ENCODE measurements at regions not wholly inside any gene's neighbourhood (a gene's known extent, or its start where the extent isn't known, plus 50 kb on each side); places are given as distances from the start of the nearest gene placed in this dataset.

DNA sequence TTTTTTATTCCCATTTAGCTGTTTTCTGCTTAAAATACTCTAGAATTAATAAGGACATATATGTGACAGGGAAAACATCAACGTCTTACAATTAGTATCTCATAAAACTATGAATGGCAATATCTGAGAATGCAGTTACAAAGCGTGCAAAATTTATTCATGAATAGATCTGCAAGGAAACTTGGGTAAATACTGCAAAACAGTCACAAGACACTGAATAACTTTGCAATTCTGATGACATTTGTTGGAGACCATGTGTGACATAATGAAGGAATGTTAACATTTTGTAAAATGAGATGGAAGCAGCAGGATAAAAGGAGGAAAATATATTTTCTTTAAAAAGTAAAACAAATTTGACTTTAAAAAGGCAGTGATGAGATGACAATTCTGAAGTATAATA lies 480.9 kb upstream of the SEMA6A start:
- no peak overlapping the region for H3K4me3 Mint-ChIP-seq
- no peaks in the 10 kb centered on the region for H3K27me3 ChIP-seq (ENCODE audit: control insufficient read depth, insufficient read depth, low read length)
- H3K9me3 ChIP-seq (ENCODE audit: control insufficient read depth, insufficient read depth, low read length) = no peaks in the 10 kb centered on the region
- H3K27me3 Mint-ChIP-seq (ENCODE audit: low read depth in 2 of 2) = no peaks in the 10 kb centered on the region
- H3K27ac Mint-ChIP-seq = no peak overlapping the region
- intact Hi-C loops (cut with micrococcal nuclease) = no loop called here
- DNase-seq = no peak
- WGBS (ENCODE audit: insufficient coverage) = 77% methylated on average over 1 of the region's 2 CpGs
- no peaks in the 10 kb centered on the region for H3K36me3 ChIP-seq (ENCODE audit: control insufficient read depth, insufficient read depth, low read length)
- TF ChIP-seq, protein P1, sequence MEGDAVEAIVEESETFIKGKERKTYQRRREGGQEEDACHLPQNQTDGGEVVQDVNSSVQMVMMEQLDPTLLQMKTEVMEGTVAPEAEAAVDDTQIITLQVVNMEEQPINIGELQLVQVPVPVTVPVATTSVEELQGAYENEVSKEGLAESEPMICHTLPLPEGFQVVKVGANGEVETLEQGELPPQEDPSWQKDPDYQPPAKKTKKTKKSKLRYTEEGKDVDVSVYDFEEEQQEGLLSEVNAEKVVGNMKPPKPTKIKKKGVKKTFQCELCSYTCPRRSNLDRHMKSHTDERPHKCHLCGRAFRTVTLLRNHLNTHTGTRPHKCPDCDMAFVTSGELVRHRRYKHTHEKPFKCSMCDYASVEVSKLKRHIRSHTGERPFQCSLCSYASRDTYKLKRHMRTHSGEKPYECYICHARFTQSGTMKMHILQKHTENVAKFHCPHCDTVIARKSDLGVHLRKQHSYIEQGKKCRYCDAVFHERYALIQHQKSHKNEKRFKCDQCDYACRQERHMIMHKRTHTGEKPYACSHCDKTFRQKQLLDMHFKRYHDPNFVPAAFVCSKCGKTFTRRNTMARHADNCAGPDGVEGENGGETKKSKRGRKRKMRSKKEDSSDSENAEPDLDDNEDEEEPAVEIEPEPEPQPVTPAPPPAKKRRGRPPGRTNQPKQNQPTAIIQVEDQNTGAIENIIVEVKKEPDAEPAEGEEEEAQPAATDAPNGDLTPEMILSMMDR (IDR thresholded peaks at IDR 0.05) = no peak
- H3K4me3 ChIP-seq (ENCODE audit: low read length) = no peak overlapping the region
- no peaks in the 10 kb centered on the region for H3K36me3 Mint-ChIP-seq
- ATAC-seq = no peak
- no peaks in the 10 kb centered on the region for H3K4me1 ChIP-seq (ENCODE audit: control insufficient read depth, insufficient read depth, low read length)
- no peaks in the 10 kb centered on the region for H3K4me1 Mint-ChIP-seq
- peaks cover 10 to 22% of the 10 kb centered on the region in 2 donors for H3K9me3 Mint-ChIP-seq
- no peak overlapping the region for H3K27ac ChIP-seq (ENCODE audit: low read length)

DNA sequence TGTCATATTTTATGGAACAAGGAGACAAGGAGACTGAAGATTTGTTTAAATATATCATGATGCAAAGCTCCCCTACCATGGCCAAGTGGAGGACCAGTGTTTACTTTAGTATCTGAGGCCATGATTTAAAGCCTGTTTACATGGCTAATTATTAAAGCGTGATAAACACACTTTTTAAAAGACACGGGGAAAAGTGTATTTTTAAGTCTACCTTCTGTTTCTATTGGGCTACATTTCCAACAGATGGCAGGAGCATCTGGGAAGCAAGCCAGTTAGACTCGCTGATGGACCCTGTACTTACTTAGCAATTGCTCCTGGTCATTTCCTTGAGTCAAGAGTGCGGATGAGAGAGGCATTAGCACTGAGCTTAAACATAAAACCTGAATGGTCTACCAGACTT lies 480.3 kb upstream of the SEMA6A start:
- no peaks in the 10 kb centered on the region for H3K4me1 ChIP-seq (ENCODE audit: control insufficient read depth, insufficient read depth, low read length)
- H3K27ac Mint-ChIP-seq = no peak overlapping the region
- H3K4me3 ChIP-seq (ENCODE audit: low read length) = no peak overlapping the region
- TF ChIP-seq, protein P1 (IDR thresholded peaks at IDR 0.05) = no peak
- no peaks in the 10 kb centered on the region for H3K4me1 Mint-ChIP-seq
- intact Hi-C loops (cut with micrococcal nuclease) = no loop called here
- no peak overlapping the region for H3K4me3 Mint-ChIP-seq
- H3K27ac ChIP-seq (ENCODE audit: low read length) = no peak overlapping the region
- WGBS (ENCODE audit: insufficient coverage) = 91% methylated on average over 4 of the region's 4 CpGs
- H3K27me3 Mint-ChIP-seq (ENCODE audit: low read depth in 2 of 2) = no peaks in the 10 kb centered on the region
- H3K27me3 ChIP-seq (ENCODE audit: control insufficient read depth, insufficient read depth, low read length) = no peaks in the 10 kb centered on the region
- peaks cover 14 to 23% of the 10 kb centered on the region in 2 donors for H3K9me3 Mint-ChIP-seq
- no peaks in the 10 kb centered on the region for H3K36me3 Mint-ChIP-seq
- no peaks in the 10 kb centered on the region for H3K9me3 ChIP-seq (ENCODE audit: control insufficient read depth, insufficient read depth, low read length)
- ATAC-seq (no peak), DNase-seq (no peak)
- H3K36me3 ChIP-seq (ENCODE audit: control insufficient read depth, insufficient read depth, low read length) = no peaks in the 10 kb centered on the region

DNA sequence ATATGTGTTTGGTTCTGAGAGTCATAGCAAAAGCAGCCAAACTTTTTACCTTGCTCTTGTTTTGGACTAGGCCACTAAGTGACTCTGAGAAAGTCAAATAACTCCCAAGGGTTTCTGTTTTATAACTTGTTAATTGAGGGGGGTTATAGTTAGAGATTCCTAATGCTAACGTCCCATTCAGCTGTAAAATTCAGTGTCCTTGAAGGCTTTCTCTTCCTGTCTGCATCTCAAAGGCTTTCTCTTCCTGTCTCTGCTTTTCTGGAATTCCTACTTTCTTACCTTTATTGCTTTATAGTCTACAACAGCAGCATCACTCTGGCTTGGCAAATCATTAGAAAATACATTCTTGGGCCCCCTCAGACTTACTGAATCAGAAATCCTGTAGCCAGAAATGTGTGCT lies 479.5 kb upstream of the SEMA6A start:
- intact Hi-C loops (cut with micrococcal nuclease) = no loop called here
- Mint-ChIP-seq H3K27ac (no peak overlapping the region), H3K36me3 (no peaks in the 10 kb centered on the region), H3K9me3 (peaks cover 16 to 20% of the 10 kb centered on the region in 2 donors), H3K4me3 (no peak overlapping the region), H3K27me3 (ENCODE audit: low read depth in 2 of 2) (no peaks in the 10 kb centered on the region), H3K4me1 (no peaks in the 10 kb centered on the region)
- Histone ChIP-seq H3K36me3 (ENCODE audit: control insufficient read depth, insufficient read depth, low read length) (no peaks in the 10 kb centered on the region), H3K4me1 (ENCODE audit: control insufficient read depth, insufficient read depth, low read length) (no peaks in the 10 kb centered on the region), H3K27me3 (ENCODE audit: control insufficient read depth, insufficient read depth, low read length) (no peaks in the 10 kb centered on the region), H3K4me3 (ENCODE audit: low read length) (no peak overlapping the region), H3K9me3 (ENCODE audit: control insufficient read depth, insufficient read depth, low read length) (no peaks in the 10 kb centered on the region), H3K27ac (ENCODE audit: low read length) (no peak overlapping the region)
- WGBS (ENCODE audit: insufficient coverage) = 85% methylated on average over 1 of the region's 1 CpG
- ATAC-seq (no peak), DNase-seq (no peak)
- TF ChIP-seq, protein P1 (IDR thresholded peaks at IDR 0.05) = no peak

DNA sequence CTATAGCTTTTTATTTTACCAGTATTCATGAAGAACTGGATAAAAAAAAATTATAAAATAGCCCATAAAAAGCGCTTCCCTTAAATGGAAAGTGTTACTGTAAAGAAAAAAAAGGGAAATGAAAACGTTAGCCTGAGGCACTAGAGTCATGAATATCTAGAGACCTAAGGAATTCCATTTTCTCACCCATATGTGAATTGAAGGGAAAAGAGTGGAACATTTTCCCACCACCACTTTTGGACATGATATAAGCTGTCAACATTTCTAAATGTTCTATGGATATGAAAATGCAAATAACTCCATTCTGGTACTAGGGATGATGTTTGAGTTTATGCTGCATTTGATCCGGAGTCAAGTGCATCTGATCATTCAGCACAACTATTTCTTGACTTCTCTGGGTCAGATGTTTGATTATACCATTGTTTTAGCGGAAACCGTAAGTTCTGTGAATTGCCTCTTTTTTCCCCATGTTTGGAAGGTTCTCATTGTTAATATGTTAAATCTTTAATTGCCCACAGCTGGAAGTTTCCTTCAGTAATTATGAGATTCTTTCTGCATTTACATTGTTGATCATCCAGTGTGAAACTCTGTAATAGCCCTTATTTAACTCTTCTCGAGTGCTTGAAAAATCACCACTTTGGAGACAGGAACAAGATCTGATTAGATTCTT lies 467.4 kb upstream of the SEMA6A start:
- WGBS (ENCODE audit: insufficient coverage) = 79% methylated on average over 4 of the region's 6 CpGs
- intact Hi-C loops (cut with micrococcal nuclease) = no loop called here
- no peaks in the 10 kb centered on the region for H3K36me3 Mint-ChIP-seq
- H3K27me3 Mint-ChIP-seq (ENCODE audit: low read depth in 2 of 2) = no peaks in the 10 kb centered on the region
- ATAC-seq (no peak), DNase-seq (no peak)
- peaks cover 5 to 8% of the 10 kb centered on the region in 2 donors for H3K9me3 Mint-ChIP-seq
- Histone ChIP-seq H3K9me3 (ENCODE audit: control insufficient read depth, insufficient read depth, low read length) (no peaks in the 10 kb centered on the region), H3K27ac (ENCODE audit: low read length) (no peak overlapping the region), H3K36me3 (ENCODE audit: control insufficient read depth, insufficient read depth, low read length) (no peaks in the 10 kb centered on the region), H3K4me1 (ENCODE audit: control insufficient read depth, insufficient read depth, low read length) (no peaks in the 10 kb centered on the region), H3K4me3 (ENCODE audit: low read length) (no peak overlapping the region), H3K27me3 (ENCODE audit: control insufficient read depth, insufficient read depth, low read length) (no peaks in the 10 kb centered on the region)
- H3K27ac Mint-ChIP-seq = no peak overlapping the region
- H3K4me1 Mint-ChIP-seq = no peaks in the 10 kb centered on the region
- TF ChIP-seq, protein P1 (IDR thresholded peaks at IDR 0.05) = no peak
- no peak overlapping the region for H3K4me3 Mint-ChIP-seq
